Calu3 (cell line): ENCODE measurements at regions not wholly inside any gene's neighbourhood (a gene's known extent, or its start where the extent isn't known, plus 50 kb on each side); places are given as distances from the start of the nearest gene placed in this dataset.
"Not testable (repeated sequence)": the region's sequence is repeated elsewhere in the genome, so short reads cannot be mapped to it uniquely, and the experiment has no call there.

Source experiments
- BruUV-seq: library from RNA; stranded (reverse); fragments of 400-500 nt; replicated peaks from 2 replicates; lab custom pipeline; 2021; lab: Mats Ljungman, UMichigan
- CTCF ChIA-PET: fragments of 300-600 bp; sonication (Branson Sonifier 250); formaldehyde crosslinking; loops from one replicate; lab custom pipeline; 2022; ENCODE audit warnings: antibody characterized with exemption; lab: Charles Lee
- DNase-seq: peaks from one replicate; pipeline ENCODE4 v3.0.0; 2022
- H3K27ac Mint-ChIP-seq: one replicate; pipeline ENCODE4 v1.8.0; 2022; ENCODE audit warnings: mixed read lengths; ENCODE audit not compliant: unreplicated experiment
- H3K27me3 Mint-ChIP-seq: one replicate; pipeline ENCODE4 v1.8.0; 2022; ENCODE audit warnings: mixed read lengths; ENCODE audit not compliant: unreplicated experiment
- H3K36me3 Mint-ChIP-seq: one replicate; pipeline ENCODE4 v1.8.0; 2022; ENCODE audit warnings: mild to moderate bottlenecking, moderate library complexity, mixed read lengths; ENCODE audit not compliant: insufficient read depth, unreplicated experiment
- H3K4me1 Mint-ChIP-seq: one replicate; pipeline ENCODE4 v1.8.0; 2022; ENCODE audit warnings: mild to moderate bottlenecking, low read depth, mixed read lengths; ENCODE audit not compliant: unreplicated experiment
- H3K4me3 Mint-ChIP-seq: one replicate; pipeline ENCODE4 v1.8.0; 2022; ENCODE audit warnings: mild to moderate bottlenecking, low read depth, moderate library complexity, mixed read lengths; ENCODE audit not compliant: unreplicated experiment
- H3K9me3 Mint-ChIP-seq: one replicate; pipeline ENCODE4 v1.8.0; 2022; ENCODE audit warnings: low read depth, mixed read lengths; ENCODE audit not compliant: unreplicated experiment
- intact Hi-C: fragments of 100-400 bp; cut with micrococcal nuclease; formaldehyde crosslinking; loops from one replicate; pipeline ENCODE4 v1.10.0; 2022; ENCODE audit not compliant: unreplicated experiment
- TF ChIP-seq, protein P1 (sequence below): fragments of 200-600 bp; IDR thresholded peaks from one replicate; pipeline ENCODE4 v1.8.0; 2022; ENCODE audit warnings: antibody characterized with exemption; ENCODE audit not compliant: unreplicated experiment

DNA sequence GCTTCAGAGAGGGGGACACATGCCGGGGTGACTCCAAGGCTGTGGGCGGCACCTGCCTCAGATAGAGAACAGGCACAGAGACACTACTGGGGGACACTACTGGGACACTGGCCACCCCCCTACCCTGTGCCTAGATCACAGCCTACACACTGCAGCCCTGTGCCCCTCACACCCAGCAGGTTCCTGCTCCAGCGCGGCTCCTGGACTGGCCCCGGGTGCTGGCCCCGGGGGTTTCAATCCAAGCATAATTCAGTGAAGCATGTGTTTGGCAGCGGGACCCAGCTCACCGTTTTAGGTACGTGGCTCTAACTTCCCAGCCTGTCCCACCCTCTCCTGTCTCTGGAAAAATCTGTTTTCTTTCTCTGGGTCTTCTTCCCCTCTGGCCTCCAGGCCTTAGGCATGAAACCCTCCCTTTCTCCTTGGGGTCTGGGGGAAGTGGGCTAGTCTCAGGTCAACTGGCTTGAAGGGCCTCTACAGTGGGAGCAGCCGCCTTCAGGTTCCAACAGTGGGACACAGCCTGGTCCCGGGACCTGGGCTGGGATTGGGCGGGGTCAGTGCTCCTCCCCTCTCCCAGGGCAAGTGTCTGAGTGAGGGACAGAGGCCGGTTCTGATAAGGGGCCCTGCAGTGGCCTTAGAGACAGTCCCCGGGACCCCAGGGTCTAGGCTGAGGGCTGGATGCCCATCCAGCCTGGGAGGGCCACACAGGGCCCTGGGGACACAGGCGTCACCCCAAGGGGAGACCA, 98.8 kb downstream of the CRYBB2 start:
- CTCF ChIA-PET: no interaction called here
- Mint-ChIP-seq H3K4me1 (no peaks in the 10 kb centered on the region), H3K27me3 (peaks cover 51% of the 10 kb centered on the region), H3K4me3 (no peak overlapping the region), H3K36me3 (no peaks in the 10 kb centered on the region), H3K27ac (no peak overlapping the region), H3K9me3 (no peaks in the 10 kb centered on the region)
- TF ChIP-seq, protein P1, sequence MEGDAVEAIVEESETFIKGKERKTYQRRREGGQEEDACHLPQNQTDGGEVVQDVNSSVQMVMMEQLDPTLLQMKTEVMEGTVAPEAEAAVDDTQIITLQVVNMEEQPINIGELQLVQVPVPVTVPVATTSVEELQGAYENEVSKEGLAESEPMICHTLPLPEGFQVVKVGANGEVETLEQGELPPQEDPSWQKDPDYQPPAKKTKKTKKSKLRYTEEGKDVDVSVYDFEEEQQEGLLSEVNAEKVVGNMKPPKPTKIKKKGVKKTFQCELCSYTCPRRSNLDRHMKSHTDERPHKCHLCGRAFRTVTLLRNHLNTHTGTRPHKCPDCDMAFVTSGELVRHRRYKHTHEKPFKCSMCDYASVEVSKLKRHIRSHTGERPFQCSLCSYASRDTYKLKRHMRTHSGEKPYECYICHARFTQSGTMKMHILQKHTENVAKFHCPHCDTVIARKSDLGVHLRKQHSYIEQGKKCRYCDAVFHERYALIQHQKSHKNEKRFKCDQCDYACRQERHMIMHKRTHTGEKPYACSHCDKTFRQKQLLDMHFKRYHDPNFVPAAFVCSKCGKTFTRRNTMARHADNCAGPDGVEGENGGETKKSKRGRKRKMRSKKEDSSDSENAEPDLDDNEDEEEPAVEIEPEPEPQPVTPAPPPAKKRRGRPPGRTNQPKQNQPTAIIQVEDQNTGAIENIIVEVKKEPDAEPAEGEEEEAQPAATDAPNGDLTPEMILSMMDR: no peak
- intact Hi-C loops: no loop called here
- BruUV-seq: no TSS peak
- no peak for DNase-seq

DNA sequence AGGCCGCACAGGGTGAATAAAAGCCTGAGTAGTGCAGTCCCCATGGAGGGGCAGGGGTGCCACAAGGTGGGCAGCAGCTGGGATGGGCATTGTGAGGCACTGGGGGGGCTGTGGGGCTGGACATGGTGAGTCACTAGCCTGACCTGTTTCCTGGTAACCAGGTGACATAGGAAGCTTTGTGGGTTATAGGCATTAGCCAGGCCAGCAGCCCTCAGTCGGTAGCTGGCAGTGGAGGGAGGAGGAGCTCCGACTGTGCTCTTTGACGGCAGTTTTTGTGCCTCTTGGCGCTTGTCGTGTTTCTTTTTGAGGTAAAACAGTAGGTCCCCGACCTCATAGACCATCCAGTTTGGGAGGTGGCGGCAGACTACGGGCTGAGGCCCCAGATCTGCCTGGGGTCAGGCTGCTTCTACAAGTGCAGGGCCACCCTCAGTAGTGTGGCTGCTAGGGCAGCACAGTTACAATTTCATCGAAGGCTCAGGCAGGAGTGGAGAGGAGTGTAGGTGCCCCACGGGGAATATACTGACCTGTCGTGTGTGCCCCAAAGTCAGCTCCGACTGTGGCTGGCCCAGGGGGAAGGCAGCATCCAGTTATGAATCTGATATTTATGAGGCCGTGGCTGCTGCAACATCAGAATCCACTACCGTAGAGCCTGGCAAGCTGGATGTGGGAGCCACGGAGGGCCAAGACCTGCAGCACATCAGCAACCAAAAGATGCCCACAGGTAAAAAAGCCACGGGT, 107.7 kb downstream of the CRYBB2 start:
- no TSS peak for BruUV-seq
- Mint-ChIP-seq H3K27me3 (no peaks in the 10 kb centered on the region), H3K4me3 (no peak overlapping the region), H3K4me1 (no peaks in the 10 kb centered on the region), H3K36me3 (no peaks in the 10 kb centered on the region), H3K9me3 (no peaks in the 10 kb centered on the region), H3K27ac (no peak overlapping the region)
- CTCF ChIA-PET: no interaction called here
- intact Hi-C loops: no loop called here
- TF ChIP-seq, protein P1: no peak
- DNase-seq: peak; percentile 2

DNA sequence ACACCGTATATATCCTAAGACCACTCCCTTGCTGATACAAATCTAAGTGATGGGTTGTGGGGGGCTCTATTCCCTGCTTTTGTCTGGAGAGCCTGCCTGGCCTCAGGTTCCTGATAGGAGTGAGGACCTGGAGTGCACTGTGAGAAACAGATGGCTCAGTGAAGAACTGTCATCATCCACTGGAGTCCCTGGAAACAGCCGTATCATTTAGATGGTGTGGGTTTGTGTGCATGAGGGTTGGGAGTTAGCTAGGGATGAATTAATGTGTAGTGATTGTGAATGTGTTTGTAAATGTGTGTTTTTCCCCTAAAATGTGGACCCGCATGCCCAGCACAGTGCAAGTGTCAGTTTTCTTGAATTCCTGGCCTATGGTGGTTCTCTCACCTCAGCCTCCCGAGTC, 111.6 kb downstream of the CRYBB2 start:
- H3K27ac Mint-ChIP-seq: no peak overlapping the region
- CTCF ChIA-PET: no interaction called here
- H3K9me3 Mint-ChIP-seq: no peaks in the 10 kb centered on the region
- no peaks in the 10 kb centered on the region for H3K4me1 Mint-ChIP-seq
- DNase-seq: no peak
- no TSS peak for BruUV-seq
- intact Hi-C loops: loop anchor here (10.0 kb wide), 1 partner anchor 96 kb away; no protein-coding TSS in a partner anchor
- no peaks in the 10 kb centered on the region for H3K36me3 Mint-ChIP-seq
- no peaks in the 10 kb centered on the region for H3K27me3 Mint-ChIP-seq
- TF ChIP-seq, protein P1: no peak
- H3K4me3 Mint-ChIP-seq: no peak overlapping the region

DNA sequence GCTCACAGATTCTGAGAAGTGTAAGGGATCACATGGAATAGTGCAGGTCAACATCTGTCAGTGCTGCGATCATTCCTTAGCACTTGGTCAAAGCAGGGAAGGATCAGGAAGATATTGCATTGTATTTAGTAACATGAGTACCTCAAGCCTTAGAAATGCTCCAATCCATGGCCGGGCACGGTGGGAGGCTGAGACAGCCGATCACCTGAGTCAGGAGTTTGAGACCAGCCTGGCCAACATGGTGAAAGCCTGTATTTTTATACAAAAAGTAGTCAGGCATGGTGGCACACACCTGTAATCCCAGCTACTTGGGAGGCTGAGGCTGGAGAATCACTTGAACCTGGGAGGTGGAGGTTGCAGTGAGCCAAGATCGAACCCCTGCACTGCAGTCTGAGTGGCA, 112.5 kb downstream of the CRYBB2 start:
- H3K36me3 Mint-ChIP-seq, BruUV-seq, H3K4me3 Mint-ChIP-seq, H3K9me3 Mint-ChIP-seq, DNase-seq, H3K27ac Mint-ChIP-seq, H3K27me3 Mint-ChIP-seq, CTCF ChIA-PET, H3K4me1 Mint-ChIP-seq: not testable (repeated sequence)
- intact Hi-C loops: loop anchor here (10.0 kb wide), 1 partner anchor 97 kb away; no protein-coding TSS in a partner anchor
